H9 (cell line): ENCODE measurements at regions not wholly inside any gene's neighbourhood (a gene's known extent, or its start where the extent isn't known, plus 50 kb on each side); places are given as distances from the start of the nearest gene placed in this dataset.

Source experiments
- DNase-seq: peaks from one replicate; pipeline ENCODE4 v3.0.0-alpha.2; 2017
- H2AFZ ChIP-seq: one replicate; pipeline ENCODE4 v1.6.1; 2013; ENCODE audit warnings: mild to moderate bottlenecking, low read length, control low read depth, moderate library complexity
- H2AK5ac ChIP-seq: 2 replicates; pipeline ENCODE4 v1.6.1; 2013; ENCODE audit warnings: low read length, control low read depth, mixed read lengths; ENCODE audit not compliant: insufficient read length
- H2BK120ac ChIP-seq: one replicate; pipeline ENCODE4 v1.6.1; 2013; ENCODE audit warnings: low read depth, mild to moderate bottlenecking, low read length, control low read depth, inconsistent platforms; ENCODE audit not compliant: poor library complexity, severe bottlenecking
- H2BK12ac ChIP-seq: 2 replicates; pipeline ENCODE4 v1.6.1; 2013; ENCODE audit warnings: low read length, control low read depth, mixed read lengths, low read depth; ENCODE audit not compliant: insufficient read length
- H2BK15ac ChIP-seq: 2 replicates; pipeline ENCODE4 v1.6.1; 2013; ENCODE audit warnings: low read depth, low read length, control low read depth
- H2BK20ac ChIP-seq: one replicate; pipeline ENCODE4 v1.6.1; 2013; ENCODE audit warnings: low read depth, mild to moderate bottlenecking, low read length, control low read depth, inconsistent platforms; ENCODE audit not compliant: poor library complexity, severe bottlenecking
- H2BK5ac ChIP-seq: 2 replicates; pipeline ENCODE4 v1.6.1; 2013; ENCODE audit warnings: low read length, control low read depth, mixed read lengths; ENCODE audit not compliant: insufficient read length
- H3K14ac ChIP-seq: 2 replicates; pipeline ENCODE4 v1.6.1; 2013; ENCODE audit warnings: low read length, control low read depth; ENCODE audit not compliant: insufficient read depth
- H3K18ac ChIP-seq: 2 replicates; pipeline ENCODE4 v1.6.1; 2013; ENCODE audit warnings: low read depth, mild to moderate bottlenecking, mixed read lengths, low read length, control low read depth; ENCODE audit not compliant: insufficient read length
- H3K23ac ChIP-seq: 2 replicates; pipeline ENCODE4 v1.6.1; 2013; ENCODE audit warnings: low read length, control low read depth, mixed read lengths, low read depth; ENCODE audit not compliant: insufficient read length
- H3K23me2 ChIP-seq: 2 replicates; pipeline ENCODE4 v1.6.1; 2013; ENCODE audit warnings: low read depth, mild to moderate bottlenecking, mixed read lengths, low read length, control low read depth; ENCODE audit not compliant: insufficient read length, poor library complexity, severe bottlenecking
- H3K27ac ChIP-seq: 2 replicates; pipeline ENCODE4 v1.5.1; 2013; ENCODE audit warnings: low read length, control low read depth, mixed read lengths, low read depth; ENCODE audit not compliant: insufficient read length
- H3K27me3 ChIP-seq: 2 replicates; pipeline ENCODE4 v1.6.1; 2013; ENCODE audit warnings: low read length, control low read depth, inconsistent platforms; ENCODE audit not compliant: insufficient read depth
- H3K4ac ChIP-seq: 2 replicates; pipeline ENCODE4 v1.6.1; 2013; ENCODE audit warnings: low read depth, mild to moderate bottlenecking, control low read depth, inconsistent platforms, low read length, moderate library complexity
- H3K4me1 ChIP-seq: 2 replicates; pipeline ENCODE4 v1.6.1; 2013; ENCODE audit warnings: low read length, control low read depth, inconsistent platforms; ENCODE audit not compliant: insufficient read depth
- H3K4me2 ChIP-seq: 2 replicates; pipeline ENCODE4 v1.6.1; 2013; ENCODE audit warnings: low read length, control low read depth, mixed read lengths; ENCODE audit not compliant: insufficient read length, insufficient read depth
- H3K56ac ChIP-seq: 2 replicates; pipeline ENCODE4 v1.6.1; 2013; ENCODE audit warnings: low read depth, mild to moderate bottlenecking, mixed read lengths, low read length, control low read depth; ENCODE audit not compliant: insufficient read length
- H3K79me1 ChIP-seq: 2 replicates; pipeline ENCODE4 v1.6.1; 2013; ENCODE audit warnings: low read depth, mild to moderate bottlenecking, moderate library complexity, low read length, control low read depth, inconsistent platforms; ENCODE audit not compliant: insufficient read depth, poor library complexity, severe bottlenecking
- H3K79me2 ChIP-seq: 2 replicates; pipeline ENCODE4 v1.6.1; 2013; ENCODE audit warnings: low read length, control low read depth, inconsistent platforms; ENCODE audit not compliant: insufficient read depth
- H3K9ac ChIP-seq: 2 replicates; pipeline ENCODE4 v1.6.1; 2013; ENCODE audit warnings: low read length, control low read depth, mixed read lengths; ENCODE audit not compliant: insufficient read length; ENCODE audit errors: extremely low read depth
- H3K9me3 ChIP-seq: one replicate; pipeline ENCODE4 v1.6.1; 2013; ENCODE audit warnings: low read depth, low read length, inconsistent platforms; ENCODE audit not compliant: control insufficient read depth
- H3T11ph ChIP-seq: one replicate; pipeline ENCODE4 v1.6.1; 2013; ENCODE audit warnings: mild to moderate bottlenecking, low read length, control low read depth, inconsistent platforms
- H4K20me1 ChIP-seq: one replicate; pipeline ENCODE4 v1.6.1; 2013; ENCODE audit not compliant: control insufficient read depth, insufficient read length, insufficient read depth
- H4K5ac ChIP-seq: 2 replicates; pipeline ENCODE4 v1.6.1; 2013; ENCODE audit warnings: low read depth, mild to moderate bottlenecking, mixed read lengths, low read length, control low read depth; ENCODE audit not compliant: insufficient read length
- H4K8ac ChIP-seq: replicated peaks from 2 replicates; pipeline ENCODE4 v1.6.1; 2013; ENCODE audit warnings: low read length, control low read depth, mixed read lengths, low read depth; ENCODE audit not compliant: insufficient read length
- H4K91ac ChIP-seq: 2 replicates; pipeline ENCODE4 v1.6.1; 2013; ENCODE audit warnings: low read depth, mild to moderate bottlenecking, moderate library complexity, mixed read lengths, low read length, control low read depth; ENCODE audit not compliant: insufficient read length
- H3K27ac Mint-ChIP-seq, 3 experiments: 2 replicates in 2 of 3; 3 replicates in 1 of 3; pipeline ENCODE4 v1.8.0; 2020 to 2021; ENCODE audit warnings: mixed read lengths in 3 of 3, mild to moderate bottlenecking in 1 of 3, moderate library complexity in 1 of 3
- H3K27me3 Mint-ChIP-seq: 2 replicates; pipeline ENCODE4 v1.8.0; 2021; ENCODE audit warnings: low read depth, mild to moderate bottlenecking, moderate library complexity, mixed read lengths
- H3K36me3 Mint-ChIP-seq, 3 experiments: 2 replicates in 2 of 3; 3 replicates in 1 of 3; pipeline ENCODE4 v1.8.0; 2020 to 2021; ENCODE audit warnings: low read depth in 3 of 3, mixed read lengths in 3 of 3; ENCODE audit not compliant: insufficient read depth in 1 of 3
- H3K4me1 Mint-ChIP-seq, 2 experiments: 2 replicates each; pipeline ENCODE4 v1.8.0; 2020; ENCODE audit warnings: mixed read lengths in 2 of 2
- H3K4me3 Mint-ChIP-seq, 2 experiments: 2 replicates in 1 of 2; 3 replicates in 1 of 2; pipeline ENCODE4 v1.8.0; 2020 to 2021; ENCODE audit warnings: mild to moderate bottlenecking in 2 of 2, mixed read lengths in 2 of 2, moderate library complexity in 1 of 2
- H3K9me3 Mint-ChIP-seq, 2 experiments: 2 replicates in 1 of 2; 3 replicates in 1 of 2; pipeline ENCODE4 v1.8.0; 2020; ENCODE audit warnings: mild to moderate bottlenecking in 2 of 2, mixed read lengths in 2 of 2, moderate library complexity in 1 of 2
- CTCF ChIP-seq: fragments of 200-600 bp; sonication (generic); conservative IDR thresholded peaks from 3 replicates; pipeline ENCODE4 v1.8.0; 2021; ENCODE audit warnings: antibody characterized with exemption, mild to moderate bottlenecking
- WGBS: extraction: QIAGEN DNeasy Blood & Tissue Kit; methylation state at CpG from one replicate; pipeline ENCODE4 v1.1.7; 2013; ENCODE audit warnings: missing lambda C conversion rate, low lambda C conversion rate, mixed read lengths; ENCODE audit not compliant: insufficient read length; ENCODE audit errors: extremely low coverage; 5-methylcytosine and 5-hydroxymethylcytosine counted together

DNA sequence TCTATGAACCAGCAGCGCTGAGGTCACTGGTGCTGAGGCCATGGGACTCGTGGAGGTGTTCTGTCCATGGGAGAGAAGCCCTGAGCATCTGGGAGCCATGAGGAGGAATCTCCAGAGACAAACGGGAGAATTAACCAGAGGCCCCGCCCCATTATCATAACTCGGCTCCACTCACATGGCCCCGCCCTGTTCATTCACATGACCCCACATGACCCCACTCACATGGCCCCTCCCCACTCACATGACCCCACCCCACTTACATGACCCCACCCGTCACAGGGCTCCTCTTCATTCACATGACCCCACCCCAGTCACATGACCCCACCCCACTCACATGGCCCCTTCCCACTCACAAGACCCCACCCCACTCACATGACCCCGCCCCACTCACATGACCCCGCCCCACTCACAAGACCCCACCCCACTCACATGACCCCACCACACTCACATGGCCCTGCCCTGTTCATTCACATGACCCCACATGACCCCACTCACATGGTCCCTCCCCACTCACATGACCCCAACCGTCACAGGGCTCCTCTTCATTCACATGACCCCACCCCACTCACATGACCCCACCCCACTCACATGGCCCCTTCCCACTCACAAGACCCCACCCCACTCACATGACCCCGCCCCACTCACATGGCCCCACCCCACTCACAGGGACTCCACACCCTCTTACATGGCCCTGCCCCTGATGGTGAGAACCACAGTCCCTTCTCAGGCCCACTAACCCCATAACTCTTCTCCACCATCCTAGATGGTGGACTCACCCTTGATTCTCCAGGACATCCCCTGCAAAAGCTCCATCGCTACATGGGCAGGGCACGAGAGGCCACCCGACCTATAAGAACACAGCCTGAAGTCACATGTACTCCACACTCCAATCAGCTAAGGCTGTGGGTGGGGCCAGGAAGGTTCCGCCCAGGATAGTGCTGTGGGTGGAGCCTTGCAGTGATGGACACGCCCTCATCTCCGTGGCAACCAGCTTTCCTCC is 151.1 kb upstream of the SFSWAP start:
- Histone ChIP-seq H2BK5ac (no peak overlapping the region), H4K5ac (no peak overlapping the region), H3K23me2 (no peaks in the 10 kb centered on the region), H3K56ac (no peak overlapping the region), H3K18ac (no peak overlapping the region), H3K4ac (no peak overlapping the region), H3K79me1 (no peaks in the 10 kb centered on the region), H3K27me3 (no peaks in the 10 kb centered on the region), H3K9me3 (no peaks in the 10 kb centered on the region), H2BK20ac (no peak overlapping the region), H2AK5ac (no peak overlapping the region), H3K9ac (no peak overlapping the region), H3T11ph (no peak overlapping the region), H2BK120ac (no peak overlapping the region), H4K8ac (no peak overlapping the region), H3K14ac (no peak overlapping the region), H3K23ac (no peak overlapping the region), H3K79me2 (no peaks in the 10 kb centered on the region), H4K91ac (no peak overlapping the region), H3K4me2 (no peak overlapping the region), H3K27ac (no peak overlapping the region), H3K4me1 (no peaks in the 10 kb centered on the region), H2BK15ac (no peak overlapping the region), H4K20me1 (no peaks in the 10 kb centered on the region), H2AFZ (no peak overlapping the region), H2BK12ac (no peak overlapping the region)
- peaks cover 5 to 6% of the 10 kb centered on the region in 2 experiments for H3K4me1 Mint-ChIP-seq
- no peaks in the 10 kb centered on the region; the same call in 1 of the 2 replicates for H3K27me3 Mint-ChIP-seq
- WGBS, result no CpG with 5 or more reads among the region's 17 CpGs
- no peaks in the 10 kb centered on the region; a peak in 1 of 7 replicates for H3K36me3 Mint-ChIP-seq
- no peak overlapping the region for H3K4me3 Mint-ChIP-seq
- no peak overlapping the region for H3K27ac Mint-ChIP-seq
- DNase-seq, result peak; percentile 64
- no peaks in the 10 kb centered on the region for H3K9me3 Mint-ChIP-seq
- TF ChIP-seq CTCF, result no peak
